Left lung (tissue), 4 donors: ENCODE measurements at regions not wholly inside any gene's neighbourhood (a gene's known extent, or its start where the extent isn't known, plus 50 kb on each side); places are given as distances from the start of the nearest gene placed in this dataset.

Experiments
- ATAC-seq: fragments of 200-7000 bp; cut with Tn5 transposase; one replicate; pipeline ENCODE4 v1.9.1; 2020; ENCODE audit warnings: moderate library complexity
- DNase-seq, 4 donors: peaks; one replicate each; pipeline ENCODE4 v3.0.0-alpha.2; 2013 to 2020
- H3K27ac ChIP-seq, 2 donors: fragments of 200-600 bp; sonication (generic) in 1 of 2; one replicate each; pipeline versions ENCODE4 v1.5.0 to v1.8.0; 2020 to 2021
- H3K27me3 ChIP-seq, 2 donors: fragments of 200-600 bp; sonication (generic) in 1 of 2; one replicate each; pipeline versions ENCODE4 v1.5.0 to v1.8.0; 2020 to 2021
- H3K36me3 ChIP-seq, 2 donors: fragments of 200-600 bp; sonication (generic) in 1 of 2; one replicate each; pipeline versions ENCODE4 v1.5.0 to v1.8.0; 2020 to 2021
- H3K4me1 ChIP-seq, 2 donors: fragments of 200-600 bp; one replicate each; pipeline ENCODE4 v1.8.0; 2021
- H3K4me3 ChIP-seq, 2 donors: fragments of 200-600 bp; sonication (generic) in 1 of 2; one replicate each; pipeline versions ENCODE4 v1.5.0 to v1.8.0; 2020 to 2021; ENCODE audit warnings: mild to moderate bottlenecking in 1 of 2
- H3K9me3 ChIP-seq, 2 donors: fragments of 200-600 bp; sonication (generic) in 1 of 2; one replicate each; pipeline versions ENCODE4 v1.5.0 to v1.8.0; 2020 to 2021
- CTCF ChIP-seq, 2 donors: fragments of 200-600 bp; sonication (generic) in 1 of 2; IDR thresholded peaks; one replicate each; pipeline versions ENCODE4 v1.5.0 to v1.8.0; 2021; ENCODE audit warnings: antibody characterized with exemption in 2 of 2
- intact Hi-C, 2 donors: fragments of 100-400 bp; cut with DNase I; formaldehyde crosslinking; loops; one replicate each; pipeline versions ENCODE4 v1.11.2 to v1.14.2; 2022
- donor health status: DM: no; HTN: yes; CAD: no.
- donor health status: DM: no; HTN: no; CAD: no.

DNA sequence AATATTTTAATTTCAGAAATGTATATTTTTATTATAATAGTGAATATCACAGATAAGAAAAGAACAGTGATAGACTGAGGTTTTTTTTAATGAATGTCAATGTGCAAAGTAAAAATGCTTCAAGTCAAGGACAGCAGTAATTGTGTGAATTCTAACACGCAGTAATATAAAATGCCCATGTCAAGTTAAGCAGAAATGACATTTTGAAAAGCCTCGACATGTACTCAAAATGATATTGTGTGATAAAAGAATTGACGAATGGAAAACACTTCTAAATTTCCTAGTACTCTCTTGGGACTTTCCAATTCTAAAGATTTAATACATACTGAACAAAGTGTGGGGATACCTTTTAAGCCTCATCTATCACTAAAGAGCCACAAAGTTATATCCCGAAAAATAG lies 172.6 kb downstream of the SLITRK6 start:
- intact Hi-C loops = no loop called here
- no peak for DNase-seq
- H3K27ac ChIP-seq = no peak overlapping the region
- no peak overlapping the region for H3K4me3 ChIP-seq
- no peaks in the 10 kb centered on the region for H3K27me3 ChIP-seq
- no peak for ATAC-seq
- H3K4me1 ChIP-seq = no peaks in the 10 kb centered on the region
- no peaks in the 10 kb centered on the region for H3K9me3 ChIP-seq
- no peak for TF ChIP-seq CTCF (IDR thresholded peaks at IDR 0.05)
- H3K36me3 ChIP-seq = no peaks in the 10 kb centered on the region

DNA sequence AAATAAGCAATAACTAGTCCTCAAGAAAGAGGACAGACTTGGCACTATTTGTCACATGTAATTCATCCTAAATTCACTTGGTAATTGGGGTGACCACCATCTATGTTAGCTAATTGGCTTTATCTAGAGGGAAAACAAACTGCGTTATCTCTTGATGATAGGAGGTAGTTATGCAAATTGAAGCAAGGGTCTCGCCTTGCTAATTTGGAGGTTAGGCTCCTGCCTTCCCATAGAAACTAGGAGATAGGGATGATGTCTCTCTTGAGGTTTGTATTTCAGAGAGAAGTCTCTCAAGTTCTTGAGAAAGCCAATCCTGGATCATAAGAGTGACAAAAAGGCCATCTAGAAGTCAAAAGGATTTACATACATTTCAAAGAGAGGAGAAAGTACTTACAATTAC lies 179.9 kb downstream of the SLITRK6 start:
- Histone ChIP-seq H3K4me1 (no peaks in the 10 kb centered on the region), H3K9me3 (no peaks in the 10 kb centered on the region), H3K4me3 (no peak overlapping the region), H3K27me3 (no peaks in the 10 kb centered on the region), H3K36me3 (no peaks in the 10 kb centered on the region), H3K27ac (no peak overlapping the region)
- DNase-seq (no peak), ATAC-seq (no peak)
- TF ChIP-seq CTCF (IDR thresholded peaks at IDR 0.05) = no peak
- intact Hi-C loops = no loop called here

DNA sequence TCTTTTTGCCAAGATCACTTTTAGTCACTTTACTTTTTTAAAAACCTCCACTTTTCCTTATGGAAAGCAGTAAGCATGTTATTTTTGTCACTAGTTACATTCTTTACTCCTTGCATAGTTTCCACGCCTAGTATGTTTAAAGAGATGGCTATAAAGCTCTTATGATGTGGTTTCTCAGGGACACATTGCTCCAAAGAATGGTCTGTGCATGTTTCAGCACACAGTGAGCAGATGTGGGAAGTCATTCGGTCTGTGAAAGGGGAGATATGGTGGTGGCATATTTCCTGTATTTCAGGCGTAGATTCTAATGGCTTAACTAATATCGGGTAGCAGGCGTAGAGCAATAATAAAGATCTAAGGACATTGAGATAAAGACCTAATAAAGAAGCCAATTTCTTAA lies 180.7 kb downstream of the SLITRK6 start:
- DNase-seq (no peak), ATAC-seq (no peak)
- no peaks in the 10 kb centered on the region for H3K27me3 ChIP-seq
- intact Hi-C loops = no loop called here
- TF ChIP-seq CTCF (IDR thresholded peaks at IDR 0.05) = no peak
- H3K4me1 ChIP-seq = no peaks in the 10 kb centered on the region
- no peak overlapping the region for H3K4me3 ChIP-seq
- no peaks in the 10 kb centered on the region for H3K9me3 ChIP-seq
- H3K27ac ChIP-seq = no peak overlapping the region
- H3K36me3 ChIP-seq = no peaks in the 10 kb centered on the region

DNA sequence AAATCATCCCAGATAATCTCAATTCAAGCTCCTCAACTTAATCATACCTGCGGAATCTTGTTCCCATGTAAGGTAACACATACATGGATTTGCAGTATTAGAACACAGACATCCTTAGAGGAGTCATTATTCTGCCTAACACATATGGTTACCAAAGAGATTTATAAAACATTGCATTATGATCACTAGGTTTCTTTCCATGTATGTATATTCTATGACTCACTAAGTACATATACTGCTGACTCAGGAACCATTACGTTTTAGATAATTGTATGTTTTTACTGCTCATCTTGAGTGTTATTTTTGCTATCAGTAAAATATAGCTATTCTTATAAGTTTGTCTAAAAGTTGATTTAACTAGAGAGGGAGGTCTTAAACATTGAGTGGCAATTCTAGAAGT lies 182.9 kb downstream of the SLITRK6 start:
- Histone ChIP-seq H3K4me3 (no peak overlapping the region), H3K27me3 (no peaks in the 10 kb centered on the region), H3K27ac (no peak overlapping the region), H3K9me3 (no peaks in the 10 kb centered on the region), H3K36me3 (no peaks in the 10 kb centered on the region), H3K4me1 (no peaks in the 10 kb centered on the region)
- TF ChIP-seq CTCF (IDR thresholded peaks at IDR 0.05) = no peak
- intact Hi-C loops = no loop called here
- ATAC-seq (no peak), DNase-seq (no peak)

- no peak overlapping the region for H3K4me3 ChIP-seq
- H3K4me1 ChIP-seq = no peaks in the 10 kb centered on the region
- DNase-seq (no peak), ATAC-seq (no peak)
- no peaks in the 10 kb centered on the region for H3K9me3 ChIP-seq
- TF ChIP-seq CTCF (IDR thresholded peaks at IDR 0.05) = no peak
- intact Hi-C loops = no loop called here
- H3K27me3 ChIP-seq = no peaks in the 10 kb centered on the region
- H3K27ac ChIP-seq = no peak overlapping the region
- H3K36me3 ChIP-seq = no peaks in the 10 kb centered on the region
Observed at GRCh38 chr13:85615031-85615430, 184.2 kb downstream of the SLITRK6 start.
